ENCODE measurements at regions not wholly inside any gene's neighbourhood (a gene's known extent, or its start where the extent isn't known, plus 50 kb on each side); places are given as distances from the start of the nearest gene placed in this dataset.
A peak's percentile ranks its signal among the peaks of the same experiment; 100 is the strongest.

DNA sequence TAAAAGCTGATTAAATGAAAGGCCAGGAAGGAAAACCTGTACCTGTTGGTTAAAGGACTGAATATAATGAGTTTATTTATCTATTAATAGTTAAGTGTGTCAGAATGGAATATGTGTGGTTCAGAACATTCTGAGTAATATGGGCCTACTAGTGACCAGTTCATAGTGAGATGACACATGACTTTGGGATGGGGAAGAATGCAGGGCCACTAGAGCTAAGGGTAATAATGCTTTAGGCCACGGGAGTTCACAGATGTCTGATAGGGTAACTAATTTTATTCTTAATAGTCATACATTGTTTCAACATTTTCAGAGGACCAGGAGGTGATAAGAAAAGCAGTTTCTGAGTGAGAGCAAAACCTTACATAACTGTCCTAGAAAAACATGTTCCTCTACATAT lies 247.8 kb upstream of the OR4E1 start:
- H3K4me1 ChIP-seq (replicated peaks in 1 of 2): no peaks in the 10 kb centered on the region
- H3K36me3 ChIP-seq (replicated peaks in 1 of 2): no peaks in the 10 kb centered on the region
- TF ChIP-seq POLR2A (IDR thresholded peaks at IDR 0.05): no peak
- TF ChIP-seq, protein P1, sequence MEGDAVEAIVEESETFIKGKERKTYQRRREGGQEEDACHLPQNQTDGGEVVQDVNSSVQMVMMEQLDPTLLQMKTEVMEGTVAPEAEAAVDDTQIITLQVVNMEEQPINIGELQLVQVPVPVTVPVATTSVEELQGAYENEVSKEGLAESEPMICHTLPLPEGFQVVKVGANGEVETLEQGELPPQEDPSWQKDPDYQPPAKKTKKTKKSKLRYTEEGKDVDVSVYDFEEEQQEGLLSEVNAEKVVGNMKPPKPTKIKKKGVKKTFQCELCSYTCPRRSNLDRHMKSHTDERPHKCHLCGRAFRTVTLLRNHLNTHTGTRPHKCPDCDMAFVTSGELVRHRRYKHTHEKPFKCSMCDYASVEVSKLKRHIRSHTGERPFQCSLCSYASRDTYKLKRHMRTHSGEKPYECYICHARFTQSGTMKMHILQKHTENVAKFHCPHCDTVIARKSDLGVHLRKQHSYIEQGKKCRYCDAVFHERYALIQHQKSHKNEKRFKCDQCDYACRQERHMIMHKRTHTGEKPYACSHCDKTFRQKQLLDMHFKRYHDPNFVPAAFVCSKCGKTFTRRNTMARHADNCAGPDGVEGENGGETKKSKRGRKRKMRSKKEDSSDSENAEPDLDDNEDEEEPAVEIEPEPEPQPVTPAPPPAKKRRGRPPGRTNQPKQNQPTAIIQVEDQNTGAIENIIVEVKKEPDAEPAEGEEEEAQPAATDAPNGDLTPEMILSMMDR (IDR thresholded peaks at IDR 0.05): no peak
- H3K9me3 ChIP-seq (replicated peaks in 1 of 3): no peaks in the 10 kb centered on the region
- DNase-seq: no peak
- H3K27me3 ChIP-seq: no peaks in the 10 kb centered on the region
- whole genome bisulfite sequencing, 4 donors: 48 to 86% (median 83%) methylated on average over 1 of the region's 1 CpG
- H3K4me3 ChIP-seq: no peak overlapping the region
- no peak overlapping the region for H3K27ac ChIP-seq
- intact Hi-C loops (cut with DNase I): no loop called here

DNA sequence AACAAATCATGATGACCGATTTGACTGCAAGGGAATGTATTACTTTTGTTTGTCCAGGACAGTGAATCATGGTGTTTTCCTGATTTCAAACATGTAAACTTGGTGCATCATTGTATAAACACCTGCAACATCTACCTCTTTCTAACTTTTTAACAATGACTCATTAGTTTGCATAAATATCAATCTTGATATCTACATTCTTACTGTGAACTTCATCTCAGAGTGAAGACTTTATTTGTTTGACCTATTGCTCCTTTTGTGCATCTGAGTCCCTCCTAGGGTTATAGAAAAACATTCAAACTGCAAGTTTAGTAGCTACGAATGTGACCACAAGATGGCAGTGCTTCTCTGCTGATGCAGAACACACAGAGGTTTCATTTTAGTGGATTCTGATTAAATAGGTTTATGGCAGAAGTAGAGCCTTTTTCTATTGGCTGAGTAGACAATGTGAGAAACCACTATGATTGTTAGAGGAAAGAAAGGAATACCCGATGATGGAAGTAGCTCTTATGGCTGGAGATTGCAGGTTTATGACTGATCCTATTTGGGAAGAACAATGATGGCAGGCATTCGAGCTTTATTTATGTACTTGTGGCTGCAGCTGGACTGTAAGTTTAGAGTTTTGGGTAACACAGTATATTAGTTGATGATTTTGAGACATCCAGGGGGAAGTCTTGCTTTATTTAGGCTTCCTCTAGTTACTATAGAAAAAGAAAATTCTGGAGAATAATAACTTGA lies 244.2 kb upstream of the OR4E1 start:
- H3K27ac ChIP-seq: no peak overlapping the region
- peak overlapping the region in 1 of 4 donors; percentile 23 for H3K4me3 ChIP-seq
- H3K36me3 ChIP-seq (replicated peaks in 1 of 2): no peaks in the 10 kb centered on the region
- WGBS, 4 donors: 14 to 21% (median 19%) methylated on average over 4 of the region's 4 CpGs
- no peaks in the 10 kb centered on the region for H3K9me3 ChIP-seq (replicated peaks in 1 of 3)
- TF ChIP-seq POLR2A (IDR thresholded peaks at IDR 0.05): no peak
- TF ChIP-seq, protein P1 (IDR thresholded peaks at IDR 0.05): peak; percentile 20 to 63 (median 46)
- peak in 6 of 7 donors; percentile 26 to 57 (median 40) for DNase-seq
- no peaks in the 10 kb centered on the region for H3K4me1 ChIP-seq (replicated peaks in 1 of 2)
- intact Hi-C loops (cut with DNase I): no loop called here
- no peaks in the 10 kb centered on the region for H3K27me3 ChIP-seq

DNA sequence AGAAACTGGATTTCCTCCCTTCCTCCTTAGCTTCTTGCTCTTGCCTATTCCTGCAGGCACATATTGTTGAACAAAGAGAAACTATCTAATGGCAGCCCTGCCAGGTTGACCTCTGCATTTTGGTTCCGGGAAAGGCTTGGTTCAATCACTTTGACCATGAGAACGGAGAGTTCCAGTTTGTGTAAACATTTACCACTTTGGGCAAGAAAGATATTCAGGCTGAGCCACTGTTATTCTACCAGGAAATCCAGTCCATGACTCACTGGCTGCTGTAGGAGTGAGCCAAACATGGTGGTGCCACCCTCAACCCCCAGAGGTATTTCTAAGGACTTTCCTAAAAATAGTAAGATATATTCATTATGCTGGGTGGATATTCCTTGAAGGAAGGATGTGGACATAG lies 242.2 kb upstream of the OR4E1 start:
- Histone ChIP-seq H3K27me3 (no peaks in the 10 kb centered on the region), H3K9me3 (replicated peaks in 1 of 3) (no peaks in the 10 kb centered on the region), H3K27ac (no peak overlapping the region), H3K4me1 (replicated peaks in 1 of 2) (no peaks in the 10 kb centered on the region), H3K4me3 (no peak overlapping the region), H3K36me3 (replicated peaks in 1 of 2) (no peaks in the 10 kb centered on the region)
- intact Hi-C loops (cut with DNase I): no loop called here
- DNase-seq: no peak
- TF ChIP-seq, protein P1 (IDR thresholded peaks at IDR 0.05): no peak
- no peak for TF ChIP-seq POLR2A (IDR thresholded peaks at IDR 0.05)
- 37 to 58% (median 52%) methylated on average over 2 of the region's 2 CpGs for WGBS, 4 donors

DNA sequence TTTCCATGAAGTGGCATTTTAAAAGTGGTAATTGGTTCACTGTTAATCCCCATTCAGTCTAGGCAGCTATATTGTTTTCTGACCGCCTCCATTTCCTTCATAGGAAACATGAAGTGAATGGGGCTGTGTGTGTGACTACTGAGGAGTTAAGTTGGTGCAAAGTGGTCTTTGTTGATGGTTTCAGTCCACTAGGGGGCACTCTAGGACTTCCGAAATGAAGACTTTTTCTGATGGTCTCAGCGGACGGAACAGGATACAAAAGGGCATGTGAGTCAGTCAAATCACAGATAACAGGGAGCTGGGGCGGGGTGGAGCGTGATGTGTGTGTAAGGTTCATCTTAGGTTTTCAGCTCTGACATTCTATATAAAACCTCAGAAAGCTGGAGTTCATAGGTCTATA lies 240.1 kb upstream of the OR4E1 start:
- WGBS, 4 donors: 4 to 5% (median 4%) methylated on average over 6 of the region's 6 CpGs
- Histone ChIP-seq H3K4me1 (replicated peaks in 1 of 2) (no peaks in the 10 kb centered on the region), H3K27ac (no peak overlapping the region), H3K36me3 (replicated peaks in 1 of 2) (no peaks in the 10 kb centered on the region), H3K9me3 (replicated peaks in 1 of 3) (no peaks in the 10 kb centered on the region), H3K4me3 (no peak overlapping the region), H3K27me3 (peaks cover 3% of the 10 kb centered on the region)
- intact Hi-C loops (cut with DNase I): no loop called here
- DNase-seq: peak; percentile 41 to 72 (median 61)
- TF ChIP-seq, protein P1 (IDR thresholded peaks at IDR 0.05): peak in 4 of 6 experiments; percentile 16 to 46 (median 30)
- TF ChIP-seq POLR2A (IDR thresholded peaks at IDR 0.05): no peak

Data from adrenal gland (tissue), 9 donors.